ENCODE measurements at regions not wholly inside any gene's neighbourhood (a gene's known extent, or its start where the extent isn't known, plus 50 kb on each side); places are given as distances from the start of the nearest gene placed in this dataset.

DNA sequence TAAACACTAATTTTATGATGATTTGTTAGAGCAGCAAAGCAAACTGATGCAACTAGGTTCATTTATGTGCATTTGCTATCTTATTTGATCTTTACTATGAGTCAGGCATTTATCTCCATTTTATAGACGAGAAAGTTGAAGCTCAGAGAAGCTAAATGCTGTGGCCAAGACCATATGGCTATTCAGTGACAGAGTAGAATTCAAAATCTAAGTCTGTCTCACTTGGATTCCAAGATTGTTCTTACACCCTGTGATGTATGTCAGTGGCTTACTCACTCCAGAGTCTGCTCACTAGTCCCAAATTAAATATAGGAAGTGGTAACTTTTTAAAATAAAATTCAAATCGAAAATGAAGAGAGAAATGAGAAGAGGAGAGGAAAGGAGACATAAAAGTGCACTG lies 114.0 kb upstream of the DDX18 start:
- TF ChIP-seq POLR2A (IDR thresholded peaks at IDR 0.05) (no peak), CTCF (IDR thresholded peaks at IDR 0.05) (no peak)

Data from Peyer's patch (tissue), 4 donors.